ENCODE measurements at regions not wholly inside any gene's neighbourhood (a gene's known extent, or its start where the extent isn't known, plus 50 kb on each side); places are given as distances from the start of the nearest gene placed in this dataset.

- H3K27ac ChIP-seq (ENCODE audit: low read depth, low read length), result no peak overlapping the region
- ChIA-PET RAD21 (ENCODE audit: low non-redundant PET in 1 of 2, low total read pairs in 2 of 2, uncharacterized antibody in 2 of 2, unreplicated experiment in 2 of 2) (no interaction called here), POLR2A (no interaction called here), CTCF (no interaction called here)
- H3K4me3 ChIP-seq (replicated peaks in 1 of 2; ENCODE audit: low read depth in 1 of 2, low read length in 2 of 2), result no peak overlapping the region
- no peak overlapping the region for H3K4me2 ChIP-seq (ENCODE audit: low read length)
- H4K20me1 ChIP-seq (ENCODE audit: insufficient read depth), result no peaks in the 10 kb centered on the region
- TF ChIP-seq, protein P1, sequence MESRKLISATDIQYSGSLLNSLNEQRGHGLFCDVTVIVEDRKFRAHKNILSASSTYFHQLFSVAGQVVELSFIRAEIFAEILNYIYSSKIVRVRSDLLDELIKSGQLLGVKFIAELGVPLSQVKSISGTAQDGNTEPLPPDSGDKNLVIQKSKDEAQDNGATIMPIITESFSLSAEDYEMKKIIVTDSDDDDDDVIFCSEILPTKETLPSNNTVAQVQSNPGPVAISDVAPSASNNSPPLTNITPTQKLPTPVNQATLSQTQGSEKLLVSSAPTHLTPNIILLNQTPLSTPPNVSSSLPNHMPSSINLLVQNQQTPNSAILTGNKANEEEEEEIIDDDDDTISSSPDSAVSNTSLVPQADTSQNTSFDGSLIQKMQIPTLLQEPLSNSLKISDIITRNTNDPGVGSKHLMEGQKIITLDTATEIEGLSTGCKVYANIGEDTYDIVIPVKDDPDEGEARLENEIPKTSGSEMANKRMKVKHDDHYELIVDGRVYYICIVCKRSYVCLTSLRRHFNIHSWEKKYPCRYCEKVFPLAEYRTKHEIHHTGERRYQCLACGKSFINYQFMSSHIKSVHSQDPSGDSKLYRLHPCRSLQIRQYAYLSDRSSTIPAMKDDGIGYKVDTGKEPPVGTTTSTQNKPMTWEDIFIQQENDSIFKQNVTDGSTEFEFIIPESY (IDR thresholded peaks at IDR 0.05; ENCODE audit: extremely low read depth, insufficient replicate concordance, low read length), result no peak
- TF ChIP-seq ZFX (IDR thresholded peaks at IDR 0.05) (no peak), SP1 (IDR thresholded peaks at IDR 0.05; ENCODE audit: low read depth) (no peak), CBX3 (IDR thresholded peaks at IDR 0.05; ENCODE audit: low read depth) (no peak), POLR2AphosphoS5 (IDR thresholded peaks at IDR 0.05; ENCODE audit: low read depth, low read length) (no peak), JUND (IDR thresholded peaks at IDR 0.05) (no peak), ATF3 (IDR thresholded peaks at IDR 0.05) (no peak), FOSL1 (IDR thresholded peaks at IDR 0.05; ENCODE audit: low read depth) (no peak), RAD21 (IDR thresholded peaks at IDR 0.05; ENCODE audit: low read depth) (no peak), CTCF (IDR thresholded peaks at IDR 0.05 in 2 of 3, conservative IDR thresholded peaks at IDR 0.05 in 1 of 3; ENCODE audit: borderline replicate concordance in 1 of 3, insufficient read depth in 1 of 3, low read depth in 2 of 3, low read length in 2 of 3) (no peak), CEBPB (IDR thresholded peaks at IDR 0.05; ENCODE audit: low read depth) (no peak), MAX (IDR thresholded peaks at IDR 0.05) (no peak), EZH2 (IDR thresholded peaks at IDR 0.05) (no peak), SRF (IDR thresholded peaks at IDR 0.05; ENCODE audit: low read depth) (no peak), SIN3A (IDR thresholded peaks at IDR 0.05; ENCODE audit: low read depth) (no peak), YY1 (IDR thresholded peaks at IDR 0.05; ENCODE audit: extremely low read depth, insufficient replicate concordance, low read depth, low read length) (no peak), TCF7L2 (IDR thresholded peaks at IDR 0.05; ENCODE audit: borderline replicate concordance, extremely low read depth, insufficient read depth, insufficient read length) (no peak), POLR2A (IDR thresholded peaks at IDR 0.05; ENCODE audit: borderline replicate concordance, extremely low read depth, insufficient read depth, insufficient read length) (no peak), ZNF274 (IDR thresholded peaks at IDR 0.05; ENCODE audit: low read depth, low read length) (no peak)
- intact Hi-C loops (cut with micrococcal nuclease), result no loop called here
- no peaks in the 10 kb centered on the region for H3K9me3 ChIP-seq (ENCODE audit: control insufficient read depth in 1 of 2, insufficient read depth in 1 of 2, low read depth in 1 of 2, low read length in 2 of 2)
- no peak overlapping the region for H2AFZ ChIP-seq (ENCODE audit: low read depth, low read length, poor library complexity, severe bottlenecking)
- no peaks in the 10 kb centered on the region for H3K79me2 ChIP-seq (ENCODE audit: insufficient read depth, low read length)
- no TSS peak for BruUV-seq (replicated peaks)
- ATAC-seq (no peak), DNase-seq (ENCODE audit: low read depth, low spot score) (no peak)
- no peak overlapping the region for H3K9ac ChIP-seq (ENCODE audit: low read length)
- H3K9me2 ChIP-seq (ENCODE audit: insufficient read depth), result no peaks in the 10 kb centered on the region
- no peaks in the 10 kb centered on the region for H3K27me3 ChIP-seq (ENCODE audit: insufficient read depth, low read length)
- no peaks in the 10 kb centered on the region for H3K36me3 ChIP-seq (ENCODE audit: control insufficient read depth in 1 of 2, insufficient read depth in 2 of 2, low read length in 2 of 2)
- peaks cover 0 to 3% of the 10 kb centered on the region in 2 experiments; a peak in 1 of 4 replicates for H3K4me1 ChIP-seq (ENCODE audit: control insufficient read depth in 1 of 2, insufficient read depth in 2 of 2, low read length in 2 of 2)
These were observed 433.2 kb upstream of the MARCKS start for GRCh38 chr6:113423956-113424355.
